GM19035 (cell line): ENCODE measurements at regions not wholly inside any gene's neighbourhood (a gene's known extent, or its start where the extent isn't known, plus 50 kb on each side); places are given as distances from the start of the nearest gene placed in this dataset.
"Not testable (repeated sequence)": the region's sequence is repeated elsewhere in the genome, so short reads cannot be mapped to it uniquely, and the experiment has no call there.

ENCODE experiments used
- ATAC-seq: cut with Tn5 transposase; IDR thresholded peaks from one replicate; pipeline ENCODE4 v1.9.1; 2021; ENCODE audit not compliant: unreplicated experiment

GRCh38 chr7:85376589-85376988 is 189.7 kb upstream of the SEMA3D start:
- no peak for ATAC-seq

GRCh38 chr7:85356916-85357315 is 170.1 kb upstream of the SEMA3D start:
- ATAC-seq: no peak

GRCh38 chr7:85343484-85343883 is 156.6 kb upstream of the SEMA3D start:
- peak; percentile 59 for ATAC-seq

GRCh38 chr7:85342781-85343180 is 155.9 kb upstream of the SEMA3D start:
- no peak for ATAC-seq

GRCh38 chr7:85341973-85342372 is 155.1 kb upstream of the SEMA3D start:
- no peak for ATAC-seq

- ATAC-seq: no peak
Observed at GRCh38 chr7:85341121-85341520, 154.3 kb upstream of the SEMA3D start.

- no peak for ATAC-seq
Observed at GRCh38 chr7:85336086-85336485, 149.2 kb upstream of the SEMA3D start.

GRCh38 chr7:85335113-85335512 is 148.3 kb upstream of the SEMA3D start:
- not testable (repeated sequence) for ATAC-seq

- no peak for ATAC-seq
Observed at GRCh38 chr7:85328456-85328998, 141.7 kb upstream of the SEMA3D start.

GRCh38 chr7:85324145-85324799 is 137.4 kb upstream of the SEMA3D start:
- ATAC-seq: no peak

GRCh38 chr7:85322252-85322651 is 135.4 kb upstream of the SEMA3D start:
- ATAC-seq: no peak

- no peak for ATAC-seq
Observed at GRCh38 chr7:85320699-85321476, 134.0 kb upstream of the SEMA3D start.

- no peak for ATAC-seq
Observed at GRCh38 chr7:85316489-85316888, 129.6 kb upstream of the SEMA3D start.

GRCh38 chr7:85310301-85310700 is 123.4 kb upstream of the SEMA3D start:
- ATAC-seq: no peak

GRCh38 chr7:85306115-85306514 is 119.3 kb upstream of the SEMA3D start:
- ATAC-seq: no peak

GRCh38 chr7:85294176-85294575 is 107.3 kb upstream of the SEMA3D start:
- no peak for ATAC-seq

- ATAC-seq: no peak
Observed at GRCh38 chr7:85292908-85293576, 106.2 kb upstream of the SEMA3D start.

GRCh38 chr7:85290269-85290668 is 103.4 kb upstream of the SEMA3D start:
- ATAC-seq: no peak

- ATAC-seq: no peak
Observed at GRCh38 chr7:85289279-85289678, 102.4 kb upstream of the SEMA3D start.

GRCh38 chr7:85287106-85287825 is 100.4 kb upstream of the SEMA3D start:
- no peak for ATAC-seq

GRCh38 chr7:85286446-85286845 is 99.6 kb upstream of the SEMA3D start:
- no peak for ATAC-seq
